Stimulated activated CD8-positive, alpha-beta memory T cell treated with anti-CD3 and anti-CD28 coated beads, Interleukin-7, amount 100 ng/mL, for 4 hours (primary cell): ENCODE measurements at regions not wholly inside any gene's neighbourhood (a gene's known extent, or its start where the extent isn't known, plus 50 kb on each side); places are given as distances from the start of the nearest gene placed in this dataset.

Source experiments
- DNase-seq, 2 donors: peaks; one replicate each; pipeline ENCODE4 v3.0.0-alpha.2; 2020; ENCODE audit warnings: low read depth in 2 of 2

- DNase-seq, result no peak
These were observed 85.8 kb upstream of the KCNMB2 start for GRCh38 chr3:178450476-178450875.

GRCh38 chr3:178451799-178452198, 84.4 kb upstream of the KCNMB2 start:
- DNase-seq, result no peak

GRCh38 chr3:178454726-178455125, 81.5 kb upstream of the KCNMB2 start:
- DNase-seq, result no peak

GRCh38 chr3:178455226-178455625, 81.0 kb upstream of the KCNMB2 start:
- no peak for DNase-seq

- no peak for DNase-seq
These were observed 80.3 kb upstream of the KCNMB2 start for GRCh38 chr3:178455946-178456345.

GRCh38 chr3:178456621-178457285, 79.5 kb upstream of the KCNMB2 start:
- no peak for DNase-seq

GRCh38 chr3:178457511-178457910, 78.7 kb upstream of the KCNMB2 start:
- DNase-seq, result no peak

GRCh38 chr3:178458313-178459037, 77.8 kb upstream of the KCNMB2 start:
- no peak for DNase-seq

GRCh38 chr3:178459038-178459410, 77.2 kb upstream of the KCNMB2 start:
- no peak for DNase-seq

- DNase-seq, result no peak
These were observed 70.7 kb upstream of the KCNMB2 start for GRCh38 chr3:178465260-178466180.

- DNase-seq, result no peak
These were observed 63.3 kb upstream of the KCNMB2 start for GRCh38 chr3:178472941-178473340.

- DNase-seq, result no peak
These were observed 61.7 kb upstream of the KCNMB2 start for GRCh38 chr3:178474526-178474925.

- no peak for DNase-seq
These were observed 61.2 kb upstream of the KCNMB2 start for GRCh38 chr3:178475062-178475461.

- no peak for DNase-seq
These were observed 59.4 kb upstream of the KCNMB2 start for GRCh38 chr3:178476886-178477285.

- DNase-seq, result no peak
These were observed 56.8 kb upstream of the KCNMB2 start for GRCh38 chr3:178479446-178479845.

- DNase-seq, result no peak
These were observed 56.4 kb upstream of the KCNMB2 start for GRCh38 chr3:178479860-178480259.

GRCh38 chr3:178480274-178480673, 56.0 kb upstream of the KCNMB2 start:
- DNase-seq, result no peak

GRCh38 chr3:178480795-178481194, 55.4 kb upstream of the KCNMB2 start:
- DNase-seq, result no peak

- no peak for DNase-seq
These were observed 53.3 kb upstream of the KCNMB2 start for GRCh38 chr3:178482981-178483380.

- DNase-seq, result no peak
These were observed 52.5 kb upstream of the KCNMB2 start for GRCh38 chr3:178483704-178484103.

- no peak for DNase-seq
These were observed 50.5 kb upstream of the KCNMB2 start for GRCh38 chr3:178485756-178486155.
